HG03565 (cell line): ENCODE measurements at regions not wholly inside any gene's neighbourhood (a gene's known extent, or its start where the extent isn't known, plus 50 kb on each side); places are given as distances from the start of the nearest gene placed in this dataset.

Experiments
- ATAC-seq: cut with Tn5 transposase; IDR thresholded peaks from one replicate; pipeline ENCODE4 v1.9.1; 2021; ENCODE audit warnings: mild to moderate bottlenecking, moderate library complexity; ENCODE audit not compliant: unreplicated experiment

DNA sequence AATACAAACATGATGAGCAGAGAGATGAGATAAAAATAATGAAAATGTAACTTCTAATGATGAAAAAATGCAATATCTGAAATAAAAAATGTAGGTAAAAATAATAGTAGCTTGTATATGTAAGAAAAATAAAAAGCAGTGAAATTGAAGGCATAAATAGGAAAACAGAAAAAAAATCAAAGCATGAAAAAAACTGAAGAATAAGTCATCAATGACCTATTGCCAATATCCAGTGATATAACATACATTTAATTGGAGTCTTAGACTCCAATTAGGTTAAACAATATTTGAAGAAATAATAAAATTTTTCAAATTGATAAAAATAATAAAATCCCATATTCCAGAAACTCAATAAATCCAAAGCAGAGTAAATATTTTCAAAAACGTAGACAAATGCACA is 114.0 kb upstream of the HDGFL1 start:
- ATAC-seq: no peak

DNA sequence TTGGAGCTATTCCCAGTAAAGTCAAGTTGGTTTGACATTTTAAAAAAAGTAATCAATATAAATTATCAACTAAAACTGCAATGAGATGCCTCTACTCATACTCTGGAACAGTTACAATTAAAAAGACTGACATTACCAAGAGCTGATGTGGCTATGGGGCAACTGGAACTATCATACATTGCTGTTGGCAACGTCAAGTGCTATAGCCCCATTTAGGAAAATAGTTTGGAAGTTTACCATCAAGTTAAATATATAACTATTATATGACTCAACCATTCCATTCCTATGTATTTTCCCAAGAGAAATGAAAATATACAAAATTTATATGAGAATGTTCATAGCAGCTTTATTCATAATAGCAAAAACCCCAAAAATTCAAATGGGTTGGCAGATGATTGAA is 111.4 kb upstream of the HDGFL1 start:
- no peak for ATAC-seq

DNA sequence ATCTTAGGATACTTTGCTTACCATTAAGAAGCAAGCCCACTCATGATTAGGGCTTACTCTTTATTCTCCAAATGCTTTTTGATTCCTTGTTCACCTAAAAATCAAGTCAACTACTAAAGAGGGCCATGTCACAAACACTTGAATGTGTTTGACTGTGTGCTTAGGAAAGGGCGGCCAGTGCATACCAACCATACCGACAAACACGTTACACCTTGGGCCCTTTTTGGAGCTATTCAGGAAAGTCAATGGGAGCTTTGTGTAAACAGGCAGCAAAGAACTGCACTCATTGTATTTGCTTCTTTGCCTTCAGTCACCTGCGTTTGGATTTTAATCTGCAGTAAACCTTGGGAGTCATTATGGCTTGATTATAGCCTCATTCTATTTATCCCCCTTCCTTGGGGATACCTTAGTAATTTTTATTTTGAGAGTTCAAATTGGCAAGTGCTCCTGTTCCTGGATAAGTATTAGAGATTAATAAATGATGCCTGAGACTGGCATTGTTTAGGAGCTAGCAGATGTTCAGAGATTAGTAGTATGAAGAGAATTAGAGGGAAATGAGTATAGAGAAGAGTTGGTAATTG is 102.6 kb upstream of the HDGFL1 start:
- ATAC-seq: no peak

DNA sequence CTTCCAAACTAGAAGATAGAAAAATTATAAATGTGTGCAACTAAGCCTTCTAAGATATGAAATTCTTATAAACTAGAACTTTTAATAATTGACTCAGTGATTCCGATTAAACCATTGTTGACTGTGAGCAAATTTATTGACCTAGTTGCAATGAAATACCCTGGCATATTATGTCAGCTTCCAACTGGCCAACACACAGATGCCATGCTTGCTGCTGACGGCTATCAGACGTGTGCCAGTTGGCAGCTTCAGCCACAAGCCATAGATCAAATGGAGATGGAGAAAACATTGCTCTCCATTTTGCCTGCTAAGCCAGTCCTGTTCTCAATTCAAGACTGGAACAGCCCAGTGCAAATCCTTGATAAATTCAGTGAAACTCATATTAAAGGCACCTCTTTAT is 101.7 kb upstream of the HDGFL1 start:
- no peak for ATAC-seq

DNA sequence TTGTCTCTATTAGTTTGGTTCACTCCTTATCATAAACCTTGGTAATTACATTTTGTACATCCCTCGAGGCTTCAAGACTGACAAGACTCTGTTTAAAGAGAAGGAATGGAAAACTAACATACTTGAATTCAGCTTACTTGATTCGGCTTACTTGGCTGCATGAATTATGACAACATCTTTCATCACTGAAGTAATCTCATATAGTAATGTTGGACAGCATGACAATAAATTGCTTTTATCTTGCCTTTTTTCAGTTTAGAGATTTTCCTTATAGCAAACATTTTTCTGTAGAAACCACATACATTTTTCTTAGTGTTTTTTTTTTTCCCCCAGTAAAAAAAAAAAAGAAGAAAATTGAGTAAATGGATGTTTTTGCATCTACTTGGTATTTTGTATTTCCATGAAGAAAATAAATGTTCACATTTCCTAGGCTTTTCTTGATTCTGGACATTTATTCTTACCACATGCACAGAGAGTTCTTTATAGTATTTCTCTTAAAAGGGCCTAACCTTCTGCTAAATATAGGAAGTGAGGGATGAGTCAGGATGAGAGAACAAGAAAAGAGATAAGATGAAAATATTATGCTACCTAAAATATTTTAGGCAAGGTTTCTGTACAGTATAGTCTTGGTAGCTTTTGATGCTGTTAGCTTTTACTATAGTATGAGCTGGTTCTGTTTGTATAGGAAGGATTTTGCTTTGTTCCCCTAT is 101.0 kb upstream of the HDGFL1 start:
- ATAC-seq: no peak

DNA sequence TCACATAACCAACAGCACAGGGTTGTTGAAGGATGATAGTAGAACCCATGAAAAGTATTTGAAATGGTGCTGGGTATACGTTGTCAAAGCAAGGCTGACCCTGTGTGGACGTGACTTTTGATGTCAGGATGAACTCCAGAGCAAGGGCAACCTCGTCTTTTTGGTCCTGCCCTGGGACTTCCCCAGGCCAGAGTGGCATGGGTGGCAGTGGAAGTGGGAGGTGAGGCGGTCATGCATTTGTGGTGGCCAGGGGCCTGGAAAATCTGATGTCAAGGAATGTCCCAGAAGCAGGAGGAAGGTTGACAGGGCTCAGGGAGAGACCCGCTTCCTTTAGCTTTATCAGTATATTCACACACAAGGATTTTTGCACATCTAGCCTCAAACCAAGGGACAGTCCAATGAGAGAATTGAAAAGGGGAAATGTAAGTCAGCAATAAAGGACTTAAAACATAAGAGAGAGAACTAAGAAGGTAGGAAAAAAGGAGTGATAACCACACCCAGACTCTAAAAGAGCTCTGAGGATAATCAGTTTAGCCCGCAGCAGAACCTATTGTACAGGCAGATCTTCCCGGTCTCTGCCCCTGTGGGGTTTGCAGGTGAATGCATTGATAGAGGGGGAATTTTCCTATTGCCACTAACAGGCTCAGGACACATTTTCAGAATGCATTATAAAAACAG is 98.8 kb upstream of the HDGFL1 start:
- no peak for ATAC-seq

DNA sequence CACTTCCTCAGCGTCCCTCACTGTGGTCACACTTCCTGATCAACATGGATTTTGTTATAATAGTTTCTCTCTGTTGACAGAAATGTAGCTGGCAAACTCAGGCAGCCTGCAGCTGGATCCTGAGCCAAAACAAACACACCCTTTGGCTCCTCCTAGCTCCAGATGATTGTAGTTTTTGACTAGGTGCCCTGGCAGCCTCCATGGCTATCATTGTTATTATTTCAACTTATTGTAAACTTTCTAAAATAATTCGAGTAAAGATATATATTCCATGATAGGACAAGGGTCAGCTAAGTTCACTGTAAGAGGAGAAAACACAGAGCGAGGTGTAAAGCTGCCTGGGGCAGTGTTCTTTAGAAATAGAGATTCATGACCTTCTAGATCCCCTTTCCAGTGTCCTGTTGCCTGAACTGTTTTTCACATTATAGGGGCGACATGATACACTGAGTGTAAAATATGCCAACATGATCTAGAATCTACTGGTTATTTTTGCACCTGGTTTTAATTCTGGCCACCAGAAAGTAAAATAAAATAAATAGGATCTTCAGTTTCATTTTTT is 98.2 kb upstream of the HDGFL1 start:
- ATAC-seq: no peak

DNA sequence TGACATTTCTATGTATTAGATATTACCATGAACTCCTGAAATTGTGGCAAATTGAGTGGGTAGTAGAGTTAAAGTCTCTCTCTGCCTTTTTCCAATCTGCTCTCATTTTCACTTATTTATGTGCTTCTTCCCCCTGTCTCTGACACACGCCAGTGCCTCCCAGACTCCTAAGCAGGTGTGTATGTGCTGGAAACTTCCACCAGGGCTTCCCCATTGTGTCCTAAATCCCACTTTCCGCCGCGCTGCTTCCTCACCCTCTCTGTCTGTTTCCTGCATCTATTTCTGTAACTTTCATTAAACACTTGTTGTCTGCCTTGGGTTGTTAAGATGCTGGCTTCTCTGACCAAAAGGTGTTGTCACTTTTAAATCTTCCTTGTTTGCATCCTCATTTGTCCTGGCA is 97.6 kb upstream of the HDGFL1 start:
- ATAC-seq: no peak

DNA sequence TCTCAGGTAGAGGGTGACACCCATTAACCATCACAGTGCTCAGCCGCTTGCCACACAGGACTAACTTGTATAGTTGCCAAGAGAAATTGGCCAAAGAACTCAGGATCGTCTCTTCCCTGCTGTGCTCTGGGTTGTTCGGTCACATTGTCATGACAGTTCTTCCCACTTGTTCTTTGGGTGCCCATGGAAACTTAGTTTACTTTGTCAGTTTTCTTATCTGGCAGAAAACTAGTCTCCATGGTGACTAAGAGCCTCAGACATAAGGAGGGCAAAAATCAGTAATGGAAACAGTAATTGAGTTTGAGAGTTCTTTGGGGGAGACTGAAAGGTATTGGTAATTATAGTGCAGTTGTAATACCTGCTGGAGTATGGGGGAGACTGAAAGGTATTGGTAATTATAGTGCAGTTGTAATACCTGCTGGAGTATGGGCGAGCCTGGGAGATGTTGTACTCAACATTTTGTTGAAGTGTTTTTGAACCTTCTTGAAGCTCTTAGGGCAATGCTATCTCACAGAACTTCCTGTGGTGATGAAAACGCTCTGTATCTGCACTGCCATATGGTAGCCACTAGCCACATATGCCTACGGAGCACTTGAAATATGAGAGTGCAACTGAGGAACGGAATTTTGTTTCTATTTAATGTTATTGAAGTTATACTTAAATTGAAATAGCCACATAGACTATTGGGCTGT is 95.2 kb upstream of the HDGFL1 start:
- ATAC-seq: no peak

DNA sequence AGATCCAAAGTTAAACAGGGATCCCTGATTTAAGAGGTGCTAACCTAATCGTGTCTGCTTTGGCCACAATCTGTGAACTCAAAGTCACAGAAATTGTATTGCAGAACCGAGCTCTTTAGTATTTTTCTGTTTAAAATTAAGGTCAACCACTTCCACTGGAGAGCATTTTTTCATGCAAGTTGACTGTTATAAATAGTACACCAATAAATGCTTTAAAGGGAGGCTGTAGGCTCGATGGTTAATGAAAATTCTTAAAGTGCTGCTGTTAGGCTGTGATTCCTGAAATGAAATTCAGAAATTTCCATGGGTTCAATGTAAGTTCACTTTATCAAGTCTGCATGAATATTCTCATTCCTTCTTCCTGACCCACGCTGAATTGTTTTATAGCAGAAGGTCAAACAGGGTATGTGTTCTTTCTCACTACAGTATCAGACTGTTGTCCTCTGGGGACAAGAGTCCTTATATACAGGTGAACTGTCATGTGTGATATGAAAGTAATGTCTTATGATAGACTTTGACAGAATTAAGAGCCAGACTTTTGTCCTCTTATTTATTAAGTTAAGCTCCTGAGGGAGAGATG is 92.5 kb upstream of the HDGFL1 start:
- ATAC-seq: no peak

DNA sequence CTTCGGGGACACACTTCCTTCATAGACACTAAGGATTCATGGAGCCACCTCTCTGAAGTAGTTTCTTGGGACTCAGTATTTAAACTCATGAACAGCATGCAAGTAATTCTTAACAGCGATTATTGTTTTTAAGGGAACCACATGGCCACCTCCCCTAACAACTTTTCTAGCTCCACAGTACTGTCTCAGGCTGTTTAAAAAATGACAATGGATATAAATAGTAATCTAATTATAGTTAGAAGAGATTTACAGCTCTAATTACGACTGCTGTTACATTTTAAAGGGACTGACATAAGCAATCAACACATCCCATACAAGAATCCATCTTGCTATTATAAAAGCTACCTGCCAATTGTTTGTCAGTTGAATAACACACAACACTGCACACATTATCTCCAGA is 72.1 kb upstream of the HDGFL1 start:
- ATAC-seq: no peak

DNA sequence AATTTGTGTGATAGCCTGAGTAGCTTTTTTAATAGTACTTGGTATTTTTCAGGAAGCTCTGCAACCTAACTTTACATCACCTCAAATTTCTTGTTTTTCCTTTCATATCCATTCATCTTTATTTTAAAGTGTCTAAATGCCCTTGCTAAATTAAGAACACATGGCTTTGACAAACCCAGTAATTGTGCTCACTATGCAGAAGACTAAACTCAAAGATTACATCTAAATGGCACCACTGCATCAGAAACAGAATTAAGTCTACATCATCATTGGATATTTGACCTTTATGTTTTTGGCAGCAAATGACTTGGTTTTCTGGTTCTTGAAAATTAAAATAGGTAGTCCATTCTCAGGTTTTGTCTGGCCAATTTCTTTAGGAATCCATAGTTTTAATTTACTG is 69.6 kb upstream of the HDGFL1 start:
- ATAC-seq: no peak

DNA sequence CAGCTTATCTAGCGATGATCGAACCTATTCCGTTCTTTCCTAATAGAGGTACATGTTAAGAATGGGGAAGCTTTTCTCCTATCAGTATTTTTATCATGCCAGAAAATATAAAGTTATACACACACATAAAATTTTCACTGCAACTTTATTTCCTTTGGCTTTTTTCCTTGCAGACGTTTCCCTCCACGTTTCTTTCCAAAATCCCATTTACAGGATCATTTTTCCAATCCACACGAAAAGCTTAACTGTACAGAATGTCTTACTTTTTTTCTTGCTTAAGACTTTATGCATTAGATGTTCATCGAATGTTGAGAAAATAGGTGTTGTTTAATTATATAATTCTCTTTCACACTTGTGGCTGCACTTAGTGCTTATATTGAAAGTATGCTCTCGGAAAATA is 62.9 kb upstream of the HDGFL1 start:
- no peak for ATAC-seq

DNA sequence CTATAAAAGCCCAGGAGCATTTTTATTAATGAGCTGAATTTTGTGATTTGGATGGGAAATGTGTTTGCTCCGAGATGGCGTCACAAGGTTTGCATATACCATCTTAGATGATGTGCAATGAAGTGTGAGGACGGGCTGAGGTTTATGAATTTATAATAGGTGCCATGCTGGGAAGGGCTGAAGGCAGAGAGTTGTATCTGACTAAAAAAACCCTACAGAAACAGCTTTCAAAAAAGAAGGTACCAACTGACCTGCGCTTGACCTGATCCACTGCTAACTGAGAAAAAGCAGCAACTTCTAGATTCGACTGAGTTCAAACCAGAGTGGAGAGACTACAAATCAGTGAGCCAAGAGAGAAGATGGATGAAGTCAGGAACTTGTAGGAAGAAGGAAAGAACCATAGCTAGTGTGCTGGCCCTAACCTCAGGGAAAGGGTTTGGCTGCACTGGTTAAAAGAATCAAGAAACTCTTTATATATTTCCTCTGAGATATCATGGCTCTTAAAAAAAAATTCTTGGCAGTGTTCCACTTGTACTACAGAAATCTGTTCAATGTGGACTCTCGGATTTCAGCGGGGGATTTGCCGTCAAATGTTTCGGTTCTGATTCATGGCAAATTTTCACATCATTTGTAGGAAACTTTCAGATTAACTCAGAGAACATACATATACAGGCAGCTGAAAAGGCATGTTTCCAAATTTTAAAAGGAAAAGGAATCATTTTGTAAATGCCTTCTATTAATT is 56.5 kb upstream of the HDGFL1 start:
- no peak for ATAC-seq

DNA sequence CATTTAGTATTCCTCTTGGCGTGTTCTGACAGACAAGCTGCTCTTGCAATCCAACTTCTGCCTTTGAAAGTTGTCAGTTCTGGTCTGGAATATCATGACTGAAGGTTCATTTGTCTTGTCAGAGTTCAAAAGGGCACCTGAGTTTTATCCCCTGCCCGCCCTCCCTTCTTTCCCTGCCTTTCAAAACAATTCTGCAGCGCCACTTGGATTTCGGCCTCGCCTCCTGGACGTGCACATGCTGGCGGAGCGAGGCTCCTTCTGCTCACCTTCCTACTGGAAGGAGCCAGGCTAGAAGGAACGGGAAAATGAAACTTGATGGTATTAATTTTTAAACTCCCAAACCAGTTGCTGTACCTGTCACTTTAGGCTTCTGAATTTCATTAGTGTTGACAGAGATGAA is 55.7 kb upstream of the HDGFL1 start:
- ATAC-seq: no peak

DNA sequence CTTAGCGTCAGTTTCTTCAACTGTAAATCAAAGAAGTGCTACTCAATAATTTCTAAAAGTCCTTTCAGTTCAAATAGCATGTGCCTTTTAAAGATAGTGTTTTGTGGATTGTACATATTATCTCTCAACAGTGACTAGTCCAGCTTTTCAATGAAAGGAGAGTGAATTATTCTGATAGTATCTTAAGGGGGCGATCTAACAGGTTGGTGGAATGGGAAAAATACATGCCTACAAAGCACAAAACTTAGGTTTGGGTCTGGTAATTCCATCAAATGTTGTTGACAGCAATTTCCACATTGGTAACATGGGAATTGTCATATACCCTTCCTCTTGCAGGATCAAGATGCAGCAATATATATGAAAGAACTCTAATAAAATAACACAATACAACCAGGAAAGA is 50.1 kb upstream of the HDGFL1 start:
- no peak for ATAC-seq
